ENCODE measurements at regions not wholly inside any gene's neighbourhood (a gene's known extent, or its start where the extent isn't known, plus 50 kb on each side); places are given as distances from the start of the nearest gene placed in this dataset.
"Not testable (repeated sequence)": the region's sequence is repeated elsewhere in the genome, so short reads cannot be mapped to it uniquely, and the experiment has no call there.

GRCh38 chr4:53712408-53713020, 121.2 kb upstream of the LNX1 start:
- DNase-seq = no peak

GRCh38 chr4:53711926-53712325, 120.6 kb upstream of the LNX1 start:
- no peak for DNase-seq

GRCh38 chr4:53709693-53710092, 118.4 kb upstream of the LNX1 start:
- DNase-seq = no peak

GRCh38 chr4:53707491-53707890, 116.2 kb upstream of the LNX1 start:
- DNase-seq = no peak

- DNase-seq = peak; percentile 78
These were observed 115.2 kb upstream of the LNX1 start for GRCh38 chr4:53706422-53707032.

GRCh38 chr4:53705972-53706371, 114.7 kb upstream of the LNX1 start:
- DNase-seq = no peak

- DNase-seq = no peak
These were observed 114.0 kb upstream of the LNX1 start for GRCh38 chr4:53705151-53705764.

GRCh38 chr4:53704329-53704728, 113.0 kb upstream of the LNX1 start:
- DNase-seq = no peak

- no peak for DNase-seq
These were observed 112.0 kb upstream of the LNX1 start for GRCh38 chr4:53703267-53703655.

- peak; percentile 79 for DNase-seq
These were observed 111.3 kb upstream of the LNX1 start for GRCh38 chr4:53702334-53703266.

GRCh38 chr4:53701260-53701659, 110.0 kb upstream of the LNX1 start:
- not testable (repeated sequence) for DNase-seq

GRCh38 chr4:53699310-53699709, 108.0 kb upstream of the LNX1 start:
- DNase-seq = not testable (repeated sequence)

- no peak for DNase-seq
These were observed 105.9 kb upstream of the LNX1 start for GRCh38 chr4:53697016-53697685.

GRCh38 chr4:53695540-53696463, 104.5 kb upstream of the LNX1 start:
- DNase-seq = no peak

- no peak for DNase-seq
These were observed 103.4 kb upstream of the LNX1 start for GRCh38 chr4:53694666-53695065.

- DNase-seq = no peak
These were observed 102.6 kb upstream of the LNX1 start for GRCh38 chr4:53693909-53694308.

GRCh38 chr4:53693408-53693807, 102.1 kb upstream of the LNX1 start:
- DNase-seq = peak; percentile 57

- DNase-seq = no peak
These were observed 97.0 kb upstream of the LNX1 start for GRCh38 chr4:53688186-53688790.

- no peak for DNase-seq
These were observed 95.2 kb upstream of the LNX1 start for GRCh38 chr4:53686521-53686920.

GRCh38 chr4:53684136-53685130, 93.1 kb upstream of the LNX1 start:
- DNase-seq = no peak

Data from NCI-H774 (cell line).